ENCODE measurements at regions not wholly inside any gene's neighbourhood (a gene's known extent, or its start where the extent isn't known, plus 50 kb on each side); places are given as distances from the start of the nearest gene placed in this dataset.

DNA sequence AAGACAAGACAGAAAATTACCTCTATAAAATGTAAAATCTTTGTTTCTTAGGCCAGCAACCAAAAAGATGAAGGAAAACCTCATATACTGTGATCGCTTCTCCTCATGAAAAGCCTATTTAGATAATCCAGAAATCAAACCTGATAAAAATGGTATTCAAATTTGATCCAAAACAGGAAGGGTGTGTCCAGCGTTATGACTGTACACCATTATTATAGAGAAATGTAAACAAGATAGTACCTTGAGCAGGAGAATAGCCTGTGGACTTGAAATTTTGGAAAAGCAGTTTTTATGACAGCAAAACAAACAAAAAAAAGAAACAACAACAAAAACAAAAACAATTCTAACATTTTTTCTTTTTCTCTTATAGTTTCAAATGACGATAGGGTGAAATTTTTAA lies 1382.8 kb upstream of the CDH9 start:
- TF ChIP-seq, protein P1, sequence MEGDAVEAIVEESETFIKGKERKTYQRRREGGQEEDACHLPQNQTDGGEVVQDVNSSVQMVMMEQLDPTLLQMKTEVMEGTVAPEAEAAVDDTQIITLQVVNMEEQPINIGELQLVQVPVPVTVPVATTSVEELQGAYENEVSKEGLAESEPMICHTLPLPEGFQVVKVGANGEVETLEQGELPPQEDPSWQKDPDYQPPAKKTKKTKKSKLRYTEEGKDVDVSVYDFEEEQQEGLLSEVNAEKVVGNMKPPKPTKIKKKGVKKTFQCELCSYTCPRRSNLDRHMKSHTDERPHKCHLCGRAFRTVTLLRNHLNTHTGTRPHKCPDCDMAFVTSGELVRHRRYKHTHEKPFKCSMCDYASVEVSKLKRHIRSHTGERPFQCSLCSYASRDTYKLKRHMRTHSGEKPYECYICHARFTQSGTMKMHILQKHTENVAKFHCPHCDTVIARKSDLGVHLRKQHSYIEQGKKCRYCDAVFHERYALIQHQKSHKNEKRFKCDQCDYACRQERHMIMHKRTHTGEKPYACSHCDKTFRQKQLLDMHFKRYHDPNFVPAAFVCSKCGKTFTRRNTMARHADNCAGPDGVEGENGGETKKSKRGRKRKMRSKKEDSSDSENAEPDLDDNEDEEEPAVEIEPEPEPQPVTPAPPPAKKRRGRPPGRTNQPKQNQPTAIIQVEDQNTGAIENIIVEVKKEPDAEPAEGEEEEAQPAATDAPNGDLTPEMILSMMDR (IDR thresholded peaks at IDR 0.05) = no peak
- no peak for TF ChIP-seq POLR2A (IDR thresholded peaks at IDR 0.05)
- no peak for TF ChIP-seq POLR2AphosphoS5 (IDR thresholded peaks at IDR 0.05; ENCODE audit: insufficient read depth in 1 of 2, low read depth in 1 of 2)
